Large intestine (tissue), 3 donors: ENCODE measurements at regions not wholly inside any gene's neighbourhood (a gene's known extent, or its start where the extent isn't known, plus 50 kb on each side); places are given as distances from the start of the nearest gene placed in this dataset.

Experiments
- DNase-seq, 2 donors: peaks; one replicate each; pipeline versions ENCODE4 v3.0.0 to v3.0.0-alpha.2; 2013
- H3K27ac ChIP-seq: one replicate; pipeline ENCODE4 v1.5.1; 2013; ENCODE audit warnings: low read length
- H3K27me3 ChIP-seq: 2 replicates; pipeline ENCODE4 v1.6.1; 2013; ENCODE audit warnings: low read length; ENCODE audit not compliant: control insufficient read depth, insufficient read depth
- H3K36me3 ChIP-seq: 2 replicates; pipeline ENCODE4 v1.6.1; 2013; ENCODE audit warnings: low read length; ENCODE audit not compliant: control insufficient read depth, insufficient read depth
- H3K4me1 ChIP-seq: one replicate; pipeline ENCODE4 v1.6.1; 2013; ENCODE audit warnings: low read length; ENCODE audit not compliant: control insufficient read depth, insufficient read depth
- H3K4me3 ChIP-seq: one replicate; pipeline ENCODE4 v1.5.1; 2013; ENCODE audit warnings: low read length
- H3K9me3 ChIP-seq: one replicate; pipeline ENCODE4 v1.6.1; 2013; ENCODE audit warnings: mild to moderate bottlenecking, low read depth, low read length, moderate library complexity; ENCODE audit not compliant: control insufficient read depth
- WGBS: methylation state at CpG from one replicate; pipeline ENCODE4 v1.1.5; 2013; ENCODE audit warnings: low lambda C conversion rate; ENCODE audit not compliant: insufficient coverage; 5-methylcytosine and 5-hydroxymethylcytosine counted together

DNA sequence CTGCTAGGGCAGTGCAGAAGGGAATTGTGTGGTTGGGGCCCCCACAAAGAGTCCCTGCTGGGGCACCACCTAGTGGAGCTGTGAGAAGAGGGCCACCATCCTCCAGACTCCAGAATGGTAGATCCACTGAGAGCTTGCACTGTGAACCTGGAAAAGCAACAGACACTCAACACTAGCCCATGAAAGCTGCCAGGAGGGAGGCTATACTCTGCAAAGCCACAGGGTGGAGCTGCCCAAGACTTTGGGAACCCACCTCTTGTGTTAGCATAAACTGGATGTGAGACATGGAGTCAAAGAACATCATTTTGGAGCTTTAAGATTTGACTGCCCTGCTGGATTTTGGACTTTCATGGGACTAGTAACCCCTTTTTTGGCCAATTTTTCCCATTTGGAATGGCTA lies 328.4 kb upstream of the KHDRBS2 start:
- Histone ChIP-seq H3K9me3 (peaks cover 4% of the 10 kb centered on the region), H3K36me3 (no peaks in the 10 kb centered on the region), H3K4me1 (peaks cover 30% of the 10 kb centered on the region), H3K4me3 (no peak overlapping the region), H3K27me3 (no peaks in the 10 kb centered on the region), H3K27ac (peak overlapping the region; percentile 57)
- DNase-seq = no peak

GRCh38 chr6:62613928-62614327 lies 327.9 kb upstream of the KHDRBS2 start:
- H3K4me3 ChIP-seq = no peak overlapping the region
- WGBS = no CpG with 5 or more reads among the region's 3 CpGs
- H3K36me3 ChIP-seq = no peaks in the 10 kb centered on the region
- no peak overlapping the region for H3K27ac ChIP-seq
- no peaks in the 10 kb centered on the region for H3K27me3 ChIP-seq
- peaks cover 4% of the 10 kb centered on the region for H3K9me3 ChIP-seq
- no peak for DNase-seq
- H3K4me1 ChIP-seq = peaks cover 30% of the 10 kb centered on the region

- WGBS = no CpG with 5 or more reads among the region's 3 CpGs
- no peak for DNase-seq
- H3K4me3 ChIP-seq = no peak overlapping the region
- H3K27me3 ChIP-seq = no peaks in the 10 kb centered on the region
- H3K27ac ChIP-seq = no peak overlapping the region
- peaks cover 4% of the 10 kb centered on the region for H3K9me3 ChIP-seq
- no peaks in the 10 kb centered on the region for H3K36me3 ChIP-seq
- peaks cover 30% of the 10 kb centered on the region for H3K4me1 ChIP-seq
Observed at GRCh38 chr6:62612471-62612870, 326.4 kb upstream of the KHDRBS2 start.

DNA sequence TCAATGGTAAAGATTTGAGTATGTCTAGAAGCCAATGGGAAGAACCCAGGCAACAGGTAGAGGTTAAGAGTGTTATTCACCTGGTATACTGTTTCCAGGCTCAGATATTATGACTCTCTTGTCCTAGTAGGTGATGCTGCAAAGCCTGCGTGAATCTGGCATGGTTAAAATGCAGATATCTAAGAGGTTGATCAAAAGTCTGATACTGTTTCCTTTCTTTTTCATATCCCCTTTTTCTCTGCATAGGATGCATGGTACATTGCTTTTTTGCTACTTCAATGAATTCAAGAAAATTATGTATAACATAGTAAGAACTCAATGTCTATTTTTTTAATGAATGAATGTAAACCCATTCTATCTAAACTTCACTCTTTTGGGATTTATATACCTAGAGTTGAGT lies 284.3 kb upstream of the KHDRBS2 start:
- Histone ChIP-seq H3K4me1 (no peaks in the 10 kb centered on the region), H3K27ac (no peak overlapping the region), H3K36me3 (no peaks in the 10 kb centered on the region), H3K9me3 (no peaks in the 10 kb centered on the region), H3K27me3 (no peaks in the 10 kb centered on the region), H3K4me3 (no peak overlapping the region)
- WGBS = 100% methylated on average over 1 of the region's 1 CpG
- no peak for DNase-seq

GRCh38 chr6:62541502-62541901 lies 255.5 kb upstream of the KHDRBS2 start:
- no peak overlapping the region for H3K27ac ChIP-seq
- no peaks in the 10 kb centered on the region for H3K36me3 ChIP-seq
- no peaks in the 10 kb centered on the region for H3K9me3 ChIP-seq
- H3K4me1 ChIP-seq = no peaks in the 10 kb centered on the region
- WGBS = no CpG with 5 or more reads among the region's 2 CpGs
- no peaks in the 10 kb centered on the region for H3K27me3 ChIP-seq
- no peak overlapping the region for H3K4me3 ChIP-seq
- DNase-seq = no peak

DNA sequence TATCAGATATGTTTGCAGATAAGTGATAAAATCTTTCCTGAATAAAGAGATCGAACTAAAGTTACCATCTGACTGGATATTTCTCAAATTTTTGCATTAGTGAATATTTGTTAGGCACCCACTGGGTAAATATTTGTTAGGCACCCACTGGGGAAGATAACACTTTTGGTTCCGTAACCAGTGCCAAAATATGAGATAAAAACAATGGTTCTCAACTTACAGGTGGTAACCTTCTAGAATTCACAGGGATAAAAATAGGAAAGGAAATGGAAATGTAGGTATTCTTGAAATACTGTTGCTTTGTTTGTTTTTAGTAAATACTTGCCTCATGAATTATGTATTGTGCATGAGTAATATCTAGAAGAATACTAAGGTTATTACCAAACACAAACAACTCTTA lies 245.0 kb upstream of the KHDRBS2 start:
- no peak for DNase-seq
- Histone ChIP-seq H3K27ac (no peak overlapping the region), H3K36me3 (no peaks in the 10 kb centered on the region), H3K4me1 (no peaks in the 10 kb centered on the region), H3K27me3 (no peaks in the 10 kb centered on the region), H3K4me3 (no peak overlapping the region), H3K9me3 (no peaks in the 10 kb centered on the region)
- 83% methylated on average over 1 of the region's 2 CpGs for WGBS

DNA sequence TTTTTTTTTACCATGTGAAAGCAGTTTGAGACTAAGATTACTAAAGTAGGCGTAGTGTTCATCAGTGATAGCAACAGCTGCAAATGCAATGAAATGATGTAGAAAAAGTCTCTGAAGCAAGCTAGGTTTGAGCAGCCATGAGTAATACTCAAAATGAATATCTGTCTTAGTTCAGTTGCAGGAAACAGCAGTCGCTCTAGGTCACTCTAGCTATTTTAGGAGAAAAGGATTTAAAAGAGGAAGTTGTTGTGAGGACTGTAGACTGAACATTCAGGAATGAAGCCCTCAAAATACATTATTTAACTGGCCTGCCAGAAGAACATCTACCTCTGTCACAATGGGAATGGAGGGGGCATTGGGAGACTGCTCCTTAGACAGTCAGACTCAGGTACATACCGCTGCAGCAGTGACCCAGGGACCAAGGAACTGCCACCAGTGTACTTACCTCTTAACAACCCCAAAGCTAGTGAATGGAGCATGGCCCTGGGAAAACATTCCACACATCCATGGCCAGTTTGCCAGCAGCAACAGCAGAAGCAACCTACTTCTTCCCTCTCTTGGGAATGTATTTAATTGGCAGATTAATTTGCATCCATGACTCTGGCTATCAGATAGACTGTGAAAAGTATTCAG lies 243.0 kb upstream of the KHDRBS2 start:
- 100% methylated on average over 1 of the region's 3 CpGs for WGBS

GRCh38 chr6:62523630-62524029 lies 237.6 kb upstream of the KHDRBS2 start:
- H3K27me3 ChIP-seq = peaks cover 3% of the 10 kb centered on the region
- H3K36me3 ChIP-seq = no peaks in the 10 kb centered on the region
- no peak overlapping the region for H3K4me3 ChIP-seq
- H3K27ac ChIP-seq = no peak overlapping the region
- WGBS = 25% methylated on average over 2 of the region's 2 CpGs
- no peak for DNase-seq
- H3K9me3 ChIP-seq = no peaks in the 10 kb centered on the region
- no peaks in the 10 kb centered on the region for H3K4me1 ChIP-seq

More for the DNA sequence above, 243.0 kb upstream of the KHDRBS2 start:
- H3K27ac ChIP-seq = no peak overlapping the region
- no peak overlapping the region for H3K4me3 ChIP-seq
- H3K4me1 ChIP-seq = no peaks in the 10 kb centered on the region
- DNase-seq = no peak
- no peaks in the 10 kb centered on the region for H3K27me3 ChIP-seq
- no peaks in the 10 kb centered on the region for H3K36me3 ChIP-seq
- H3K9me3 ChIP-seq = no peaks in the 10 kb centered on the region

GRCh38 chr6:62519574-62519973 lies 233.5 kb upstream of the KHDRBS2 start:
- H3K9me3 ChIP-seq = no peaks in the 10 kb centered on the region
- no peak overlapping the region for H3K27ac ChIP-seq
- H3K4me3 ChIP-seq = no peak overlapping the region
- H3K27me3 ChIP-seq = peaks cover 3% of the 10 kb centered on the region
- H3K4me1 ChIP-seq = no peaks in the 10 kb centered on the region
- no peaks in the 10 kb centered on the region for H3K36me3 ChIP-seq
- DNase-seq = no peak

- H3K27ac ChIP-seq = no peak overlapping the region
Observed at GRCh38 chr6:62516291-62517141, 230.5 kb upstream of the KHDRBS2 start.

More at GRCh38 chr6:62516291-62517141, 230.5 kb upstream of the KHDRBS2 start:
- no peaks in the 10 kb centered on the region for H3K9me3 ChIP-seq
- no peak overlapping the region for H3K4me3 ChIP-seq
- no peak for DNase-seq
- no peaks in the 10 kb centered on the region for H3K4me1 ChIP-seq
- WGBS = 53% methylated on average over 2 of the region's 7 CpGs
- no peaks in the 10 kb centered on the region for H3K36me3 ChIP-seq
- no peaks in the 10 kb centered on the region for H3K27me3 ChIP-seq
